Gastroesophageal sphincter (tissue), 4 donors: ENCODE measurements at regions not wholly inside any gene's neighbourhood (a gene's known extent, or its start where the extent isn't known, plus 50 kb on each side); places are given as distances from the start of the nearest gene placed in this dataset.

Experiments used
- ATAC-seq: fragments of 150-250 bp; one replicate; pipeline ENCODE4 v1.9.1; 2016; ENCODE audit warnings: mild to moderate bottlenecking, moderate library complexity
- H3K27ac ChIP-seq, 4 donors: fragments of 200-600 bp; sonication (generic) in 3 of 4; 1 replicate in 3 of 4; 2 replicates in 1 of 4; pipeline ENCODE4 v1.5.1; 2016 to 2019
- H3K27me3 ChIP-seq: fragments of 200-600 bp; sonication (generic); one replicate; pipeline ENCODE4 v1.5.1; 2019
- H3K36me3 ChIP-seq, 2 donors: fragments of 200-600 bp; sonication (generic); one replicate each; pipeline ENCODE4 v1.5.1; 2019; ENCODE audit warnings: control low read depth in 1 of 2
- H3K4me1 ChIP-seq, 3 donors: fragments of 200-600 bp; sonication (generic); 1 replicate in 2 of 3; 2 replicates in 1 of 3; pipeline ENCODE4 v1.5.1; 2016 to 2019; ENCODE audit warnings: control low read depth in 2 of 3
- H3K4me3 ChIP-seq, 2 donors: fragments of 200-600 bp; sonication (generic); one replicate each; pipeline ENCODE4 v1.5.1; 2019; ENCODE audit warnings: mild to moderate bottlenecking in 1 of 2, moderate library complexity in 1 of 2
- H3K9me3 ChIP-seq, 3 donors: fragments of 200-600 bp; sonication (generic); one replicate each; pipeline ENCODE4 v1.5.1; 2017 to 2019; ENCODE audit warnings: control low read depth in 2 of 3
- CTCF ChIP-seq, 4 experiments: fragments of 200-600 bp in 2 of 4; fragments of 450-650 bp in 2 of 4; sonication (generic) in 1 of 4; IDR thresholded peaks; one replicate each; pipeline ENCODE4 v1.5.1; 2017 to 2019; ENCODE audit warnings: antibody characterized with exemption in 4 of 4, mild to moderate bottlenecking in 2 of 4, moderate library complexity in 2 of 4
- EP300 ChIP-seq: sonication (generic); formaldehyde crosslinking; IDR thresholded peaks from one replicate; pipeline ENCODE4 v1.6.1; 2017; ENCODE audit warnings: antibody characterized with exemption, mild to moderate bottlenecking
- POLR2A ChIP-seq, 2 donors: fragments of 450-650 bp; IDR thresholded peaks; one replicate each; pipeline ENCODE4 v1.6.1; 2017; ENCODE audit warnings: antibody characterized with exemption in 2 of 2, mild to moderate bottlenecking in 2 of 2, moderate library complexity in 1 of 2
- POLR2AphosphoS5 ChIP-seq: sonication (generic); formaldehyde crosslinking; IDR thresholded peaks from one replicate; pipeline ENCODE4 v1.6.1; 2017; ENCODE audit warnings: antibody characterized with exemption
- WGBS, 2 donors: methylation state at CpG; one replicate each; pipeline ENCODE4 v1.1.5; 2018; ENCODE audit warnings: low coverage in 1 of 2; 5-methylcytosine and 5-hydroxymethylcytosine counted together

- no peak for TF ChIP-seq EP300
- no peak for TF ChIP-seq POLR2AphosphoS5
- no peak for TF ChIP-seq POLR2A (IDR thresholded peaks at IDR 0.05)
- no peak for TF ChIP-seq CTCF (IDR thresholded peaks at IDR 0.05)
- H3K4me1 ChIP-seq, result no peaks in the 10 kb centered on the region
- H3K9me3 ChIP-seq, result no peaks in the 10 kb centered on the region
- no peaks in the 10 kb centered on the region for H3K27me3 ChIP-seq
- no peak overlapping the region for H3K27ac ChIP-seq
- no peaks in the 10 kb centered on the region for H3K36me3 ChIP-seq
- no peak for ATAC-seq
- H3K4me3 ChIP-seq, result no peak overlapping the region
- 86 to 87% methylated on average over 4 to 5 of the region's 5 CpGs for WGBS, 2 donors
Observed at GRCh38 chr10:123356799-123357198, 202.6 kb downstream of the BUB3 start.

GRCh38 chr10:123357421-123357930 is 203.3 kb downstream of the BUB3 start:
- no peaks in the 10 kb centered on the region for H3K36me3 ChIP-seq
- H3K4me1 ChIP-seq, result no peaks in the 10 kb centered on the region
- no peaks in the 10 kb centered on the region for H3K27me3 ChIP-seq
- 67 to 83% methylated on average over 16 to 17 of the region's 17 CpGs for WGBS, 2 donors
- H3K4me3 ChIP-seq, result no peak overlapping the region
- TF ChIP-seq CTCF (IDR thresholded peaks at IDR 0.05), result no peak
- no peak for TF ChIP-seq POLR2AphosphoS5
- no peak for TF ChIP-seq EP300
- TF ChIP-seq POLR2A (IDR thresholded peaks at IDR 0.05), result no peak
- no peak for ATAC-seq
- H3K27ac ChIP-seq, result no peak overlapping the region
- no peaks in the 10 kb centered on the region for H3K9me3 ChIP-seq

GRCh38 chr10:123359539-123359938 is 205.3 kb downstream of the BUB3 start:
- no peak for ATAC-seq
- Histone ChIP-seq H3K36me3 (no peaks in the 10 kb centered on the region), H3K9me3 (no peaks in the 10 kb centered on the region), H3K27me3 (no peaks in the 10 kb centered on the region), H3K27ac (no peak overlapping the region), H3K4me1 (no peaks in the 10 kb centered on the region), H3K4me3 (no peak overlapping the region)
- 90 to 100% methylated on average over 2 of the region's 2 CpGs for WGBS, 2 donors
- no peak for TF ChIP-seq POLR2AphosphoS5
- no peak for TF ChIP-seq EP300
- TF ChIP-seq POLR2A (IDR thresholded peaks at IDR 0.05), result no peak
- no peak for TF ChIP-seq CTCF (IDR thresholded peaks at IDR 0.05)

- ATAC-seq, result no peak
- 94 to 100% methylated on average over 1 to 3 of the region's 5 CpGs for WGBS, 2 donors
- no peak overlapping the region for H3K27ac ChIP-seq
Observed at GRCh38 chr10:123361832-123362231, 207.6 kb downstream of the BUB3 start.

More at GRCh38 chr10:123361832-123362231, 207.6 kb downstream of the BUB3 start:
- TF ChIP-seq EP300, result no peak
- TF ChIP-seq CTCF (IDR thresholded peaks at IDR 0.05), result no peak
- TF ChIP-seq POLR2AphosphoS5, result no peak
- Histone ChIP-seq H3K9me3 (no peaks in the 10 kb centered on the region), H3K36me3 (no peaks in the 10 kb centered on the region), H3K4me1 (no peaks in the 10 kb centered on the region), H3K4me3 (no peak overlapping the region), H3K27me3 (no peaks in the 10 kb centered on the region)
